Stomach (tissue), 8 donors: ENCODE measurements at regions not wholly inside any gene's neighbourhood (a gene's known extent, or its start where the extent isn't known, plus 50 kb on each side); places are given as distances from the start of the nearest gene placed in this dataset.
A peak's percentile ranks its signal among the peaks of the same experiment; 100 is the strongest.

Experiments
- DNase-seq, 2 donors: peaks; one replicate each; pipeline versions ENCODE4 v3.0.0 to v3.0.0-alpha.2; 2013 to 2019
- H3K27ac ChIP-seq, 5 donors: fragments of 200-600 bp in 4 of 5; sonication (generic) in 4 of 5; one replicate each; pipeline ENCODE4 v1.5.1; 2013 to 2019; ENCODE audit warnings: mild to moderate bottlenecking in 1 of 5, moderate library complexity in 1 of 5
- H3K27me3 ChIP-seq, 3 donors: fragments of 200-600 bp; sonication (generic); one replicate each; pipeline ENCODE4 v1.5.1; 2017 to 2019; ENCODE audit warnings: mixed run types in 1 of 3
- H3K36me3 ChIP-seq, 4 donors: fragments of 200-600 bp; sonication (generic); 1 replicate in 3 of 4; 2 replicates in 1 of 4; pipeline ENCODE4 v1.5.1; 2016 to 2019
- H3K4me1 ChIP-seq, 4 donors: fragments of 200-600 bp; sonication (generic); one replicate each; pipeline ENCODE4 v1.5.1; 2016 to 2019
- H3K4me3 ChIP-seq, 4 donors: fragments of 200-600 bp; sonication (generic) in 3 of 4; one replicate each; pipeline ENCODE4 v1.5.1; 2016 to 2019; ENCODE audit warnings: mild to moderate bottlenecking in 1 of 4
- H3K9me3 ChIP-seq, 4 donors: fragments of 200-600 bp; sonication (generic); one replicate each; pipeline ENCODE4 v1.5.1; 2016 to 2019
- EP300 ChIP-seq: sonication (generic); formaldehyde crosslinking; IDR thresholded peaks from one replicate; pipeline ENCODE4 v1.6.1; 2017; ENCODE audit warnings: antibody characterized with exemption
- POLR2A ChIP-seq, 4 donors: fragments of 450-650 bp; IDR thresholded peaks; one replicate each; pipeline ENCODE4 v1.6.1; 2016; ENCODE audit warnings: antibody characterized with exemption in 4 of 4, control low read depth in 2 of 4, mild to moderate bottlenecking in 1 of 4, moderate library complexity in 1 of 4
- POLR2AphosphoS5 ChIP-seq, 3 donors: sonication (generic); formaldehyde crosslinking; IDR thresholded peaks; one replicate each; pipeline ENCODE4 v1.6.1; 2016; ENCODE audit warnings: antibody characterized with exemption in 3 of 3
- whole genome bisulfite sequencing, 5 donors: extraction: QIAGEN DNeasy Blood & Tissue Kit in 3 of 5; methylation state at CpG; one replicate each; pipeline versions ENCODE4 v1.1.5 to v1.1.7; 2013 to 2018; 5-methylcytosine and 5-hydroxymethylcytosine counted together
- intact Hi-C: fragments of 100-400 bp; cut with DNase I; formaldehyde crosslinking; loops from one replicate; pipeline ENCODE4 v1.15.1; 2023; ENCODE audit warnings: low total_unique reads
- TF ChIP-seq, protein P1 (sequence below), 7 experiments: fragments of 450-650 bp in 4 of 7; fragments of 200-600 bp in 3 of 7; sonication (generic) in 3 of 7; IDR thresholded peaks; one replicate each; pipeline ENCODE4 v1.5.1; 2016 to 2019; ENCODE audit warnings: antibody characterized with exemption in 7 of 7, control low read depth in 2 of 7, mild to moderate bottlenecking in 1 of 7
- donor health status: healthy with polysubstance abuse.
- donor health status: Bipolar disorder and iron deficiency.
- donor health status: healthy.

DNA sequence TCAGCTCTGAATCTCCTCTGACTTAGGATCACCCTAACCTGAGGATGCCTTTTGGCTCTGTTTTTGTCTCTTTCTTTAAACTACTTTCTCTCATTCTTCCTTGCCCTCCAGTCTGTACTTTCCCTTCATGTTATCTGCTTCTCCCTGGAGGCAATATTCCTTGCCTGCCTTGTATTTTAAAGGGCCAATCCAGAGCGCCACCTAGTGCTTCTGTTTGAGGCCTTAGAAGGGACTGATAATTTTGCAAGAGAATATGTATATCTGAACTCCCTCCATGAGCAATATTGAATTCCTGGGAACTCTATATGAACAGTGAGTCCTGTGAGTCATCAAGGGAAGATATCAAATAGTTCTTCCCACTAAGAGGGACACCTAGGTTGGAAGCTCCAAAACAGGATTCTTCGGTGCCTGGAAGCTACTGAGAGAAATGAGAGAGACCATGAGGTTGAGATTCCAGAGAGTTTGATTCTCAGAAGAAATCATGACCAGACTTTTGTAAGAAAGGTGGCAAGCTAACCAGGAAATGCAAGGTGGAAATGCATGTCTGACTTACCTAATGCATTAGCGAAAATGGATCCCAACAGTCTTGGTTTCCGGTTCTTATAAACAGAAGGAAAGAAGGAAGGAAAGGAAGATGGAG, 203.8 kb upstream of the CD96 start:
- no peak overlapping the region for H3K4me3 ChIP-seq
- H3K9me3 ChIP-seq: peaks cover 0 to 17% (median 9%) of the 10 kb centered on the region in 4 donors
- no peaks in the 10 kb centered on the region for H3K27me3 ChIP-seq
- WGBS, 5 donors: 61 to 74% (median 62%) methylated on average over 4 of the region's 4 CpGs
- no peaks in the 10 kb centered on the region for H3K36me3 ChIP-seq
- peaks cover 0 to 5% (median 0%) of the 10 kb centered on the region in 4 donors for H3K4me1 ChIP-seq
- intact Hi-C loops: no loop called here
- TF ChIP-seq POLR2A (IDR thresholded peaks at IDR 0.05): no peak
- TF ChIP-seq, protein P1, sequence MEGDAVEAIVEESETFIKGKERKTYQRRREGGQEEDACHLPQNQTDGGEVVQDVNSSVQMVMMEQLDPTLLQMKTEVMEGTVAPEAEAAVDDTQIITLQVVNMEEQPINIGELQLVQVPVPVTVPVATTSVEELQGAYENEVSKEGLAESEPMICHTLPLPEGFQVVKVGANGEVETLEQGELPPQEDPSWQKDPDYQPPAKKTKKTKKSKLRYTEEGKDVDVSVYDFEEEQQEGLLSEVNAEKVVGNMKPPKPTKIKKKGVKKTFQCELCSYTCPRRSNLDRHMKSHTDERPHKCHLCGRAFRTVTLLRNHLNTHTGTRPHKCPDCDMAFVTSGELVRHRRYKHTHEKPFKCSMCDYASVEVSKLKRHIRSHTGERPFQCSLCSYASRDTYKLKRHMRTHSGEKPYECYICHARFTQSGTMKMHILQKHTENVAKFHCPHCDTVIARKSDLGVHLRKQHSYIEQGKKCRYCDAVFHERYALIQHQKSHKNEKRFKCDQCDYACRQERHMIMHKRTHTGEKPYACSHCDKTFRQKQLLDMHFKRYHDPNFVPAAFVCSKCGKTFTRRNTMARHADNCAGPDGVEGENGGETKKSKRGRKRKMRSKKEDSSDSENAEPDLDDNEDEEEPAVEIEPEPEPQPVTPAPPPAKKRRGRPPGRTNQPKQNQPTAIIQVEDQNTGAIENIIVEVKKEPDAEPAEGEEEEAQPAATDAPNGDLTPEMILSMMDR (IDR thresholded peaks at IDR 0.05): peak in 5 of 7 experiments; percentile 17 to 65 (median 58)
- DNase-seq: peak; percentile 73 to 88
- H3K27ac ChIP-seq: no peak overlapping the region

- DNase-seq: no peak
- TF ChIP-seq POLR2A (IDR thresholded peaks at IDR 0.05) (no peak), POLR2AphosphoS5 (IDR thresholded peaks at IDR 0.05) (no peak), EP300 (no peak)
- TF ChIP-seq, protein P1 (IDR thresholded peaks at IDR 0.05): no peak
- Histone ChIP-seq H3K4me3 (no peak overlapping the region), H3K9me3 (peaks cover 0 to 17% (median 9%) of the 10 kb centered on the region in 4 donors), H3K36me3 (no peaks in the 10 kb centered on the region), H3K27me3 (no peaks in the 10 kb centered on the region), H3K27ac (no peak overlapping the region), H3K4me1 (peaks cover 0 to 5% (median 0%) of the 10 kb centered on the region in 4 donors)
- intact Hi-C loops: no loop called here
Measured at GRCh38 chr3:111339017-111339416, 203.0 kb upstream of the CD96 start.

- Histone ChIP-seq H3K36me3 (no peaks in the 10 kb centered on the region), H3K27ac (no peak overlapping the region), H3K9me3 (peaks cover 0 to 4% (median 0%) of the 10 kb centered on the region in 4 donors), H3K4me3 (no peak overlapping the region), H3K27me3 (no peaks in the 10 kb centered on the region), H3K4me1 (no peaks in the 10 kb centered on the region)
- intact Hi-C loops: no loop called here
- DNase-seq: peak in 1 of 2 donors; percentile 8
- 69 to 90% (median 73%) methylated on average over 1 of the region's 1 CpG for WGBS, 5 donors
- no peak for TF ChIP-seq EP300
- TF ChIP-seq POLR2A (IDR thresholded peaks at IDR 0.05): no peak
- no peak for TF ChIP-seq POLR2AphosphoS5 (IDR thresholded peaks at IDR 0.05)
- TF ChIP-seq, protein P1 (IDR thresholded peaks at IDR 0.05): no peak
Measured at GRCh38 chr3:111351334-111351733, 190.7 kb upstream of the CD96 start.

DNA sequence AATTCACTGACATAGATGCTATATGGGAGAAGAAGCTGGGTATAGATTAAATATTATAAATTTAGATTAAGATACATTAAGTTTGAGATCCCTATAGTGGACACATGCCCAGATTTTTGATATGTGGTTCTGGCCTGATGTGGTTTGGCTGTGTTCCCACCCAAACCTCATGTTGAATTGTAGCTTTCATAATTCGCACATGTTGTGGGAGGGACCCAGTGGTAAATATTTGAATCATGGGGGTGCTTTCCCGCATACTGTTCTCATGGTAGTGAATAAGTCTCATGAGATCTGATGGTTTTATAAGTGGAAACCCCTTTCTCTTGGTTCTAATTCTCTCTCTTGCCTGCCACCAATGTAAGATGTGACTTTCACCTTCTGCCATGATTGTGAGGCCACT, 189.4 kb upstream of the CD96 start:
- intact Hi-C loops: no loop called here
- Histone ChIP-seq H3K27me3 (no peaks in the 10 kb centered on the region), H3K4me1 (no peaks in the 10 kb centered on the region), H3K36me3 (no peaks in the 10 kb centered on the region), H3K4me3 (no peak overlapping the region), H3K27ac (no peak overlapping the region), H3K9me3 (peaks cover 0 to 4% (median 0%) of the 10 kb centered on the region in 4 donors)
- no peak for DNase-seq
- no peak for TF ChIP-seq EP300
- TF ChIP-seq, protein P1 (IDR thresholded peaks at IDR 0.05): no peak
- no peak for TF ChIP-seq POLR2AphosphoS5 (IDR thresholded peaks at IDR 0.05)
- WGBS, 5 donors: 21 to 55% (median 36%) methylated on average over 2 of the region's 2 CpGs
